KOPT-K1 (cell line): ENCODE measurements at regions not wholly inside any gene's neighbourhood (a gene's known extent, or its start where the extent isn't known, plus 50 kb on each side); places are given as distances from the start of the nearest gene placed in this dataset.
"Not testable (repeated sequence)": the region's sequence is repeated elsewhere in the genome, so short reads cannot be mapped to it uniquely, and the experiment has no call there.

Experiments
- H3K27ac ChIP-seq: fragments of 200-600 bp; sonication (generic); 2 replicates; pipeline ENCODE4 v1.5.1; 2016; ENCODE audit warnings: antibody characterized with exemption, mild to moderate bottlenecking, low read depth, low read length; ENCODE audit not compliant: poor library complexity, severe bottlenecking
- H3K36me3 ChIP-seq: fragments of 200-600 bp; sonication (generic); 2 replicates; pipeline ENCODE4 v1.5.1; 2017; ENCODE audit warnings: antibody characterized with exemption, mild to moderate bottlenecking, low read length, moderate library complexity; ENCODE audit not compliant: insufficient read depth
- H3K9me3 ChIP-seq: fragments of 200-600 bp; sonication (generic); 2 replicates; pipeline ENCODE4 v1.5.1; 2017; ENCODE audit warnings: antibody characterized with exemption, low read length, mild to moderate bottlenecking; ENCODE audit not compliant: insufficient read depth, poor library complexity, severe bottlenecking

DNA sequence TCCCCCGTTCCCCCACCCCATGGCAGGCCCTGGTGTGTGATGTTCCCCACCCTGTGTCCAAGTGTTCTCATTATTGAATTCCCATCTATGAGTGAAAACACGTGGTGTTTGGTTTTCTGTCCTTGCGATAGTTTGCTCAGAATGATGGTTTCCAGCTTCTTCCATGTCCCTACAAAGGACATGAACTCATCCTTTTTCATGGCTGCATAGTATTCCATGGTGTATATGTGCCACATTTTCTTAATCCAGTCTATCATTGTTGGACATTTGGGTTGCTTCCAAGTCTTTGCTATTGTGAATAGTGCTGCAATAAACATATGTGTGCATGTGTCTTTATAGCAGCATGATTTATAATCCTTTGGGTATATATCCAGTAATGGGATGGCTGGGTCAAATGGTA is 135.0 kb upstream of the CCND2 start:
- not testable (repeated sequence) for H3K27ac ChIP-seq, H3K9me3 ChIP-seq, H3K36me3 ChIP-seq

DNA sequence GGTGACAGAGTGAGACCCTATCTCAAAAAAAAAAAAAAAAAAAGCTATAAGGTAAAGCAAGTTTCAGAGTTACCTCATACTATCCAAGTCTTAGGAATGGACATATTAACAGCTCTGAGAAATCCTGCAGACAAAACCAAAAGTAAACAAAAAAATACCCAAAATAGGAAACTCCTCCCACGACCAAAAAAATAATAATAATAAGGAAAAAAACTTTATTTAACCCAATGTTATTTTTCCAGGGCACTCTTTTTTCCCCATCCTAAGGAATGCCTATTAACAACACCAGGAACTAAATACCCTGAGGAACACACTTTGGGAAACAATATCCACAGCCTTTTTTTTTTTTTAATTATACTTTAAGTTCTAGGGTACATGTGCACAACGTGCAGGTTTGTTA is 135.5 kb upstream of the CCND2 start:
- no peak overlapping the region for H3K27ac ChIP-seq
- no peaks in the 10 kb centered on the region for H3K9me3 ChIP-seq
- H3K36me3 ChIP-seq, result no peaks in the 10 kb centered on the region

DNA sequence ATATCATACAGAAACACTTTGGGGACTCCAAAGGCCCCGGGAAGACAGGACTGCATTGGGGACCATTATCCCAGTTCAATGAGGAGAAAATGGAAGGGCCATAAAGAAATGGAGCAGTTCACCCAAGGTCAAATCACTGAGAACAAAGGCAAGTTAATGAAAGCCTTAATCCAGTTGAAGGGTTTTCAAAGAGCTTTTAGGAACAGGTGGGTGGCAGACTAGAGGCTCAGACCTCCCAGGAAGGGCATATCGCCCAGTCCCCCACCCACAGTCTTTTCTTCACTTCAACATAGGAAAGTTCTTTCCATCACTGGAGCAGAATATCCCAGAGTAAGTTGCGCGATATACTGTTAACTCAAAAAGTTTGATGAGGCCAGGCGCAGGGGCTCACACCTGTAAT is 136.1 kb upstream of the CCND2 start:
- H3K9me3 ChIP-seq, result no peaks in the 10 kb centered on the region
- H3K36me3 ChIP-seq, result no peaks in the 10 kb centered on the region
- H3K27ac ChIP-seq, result no peak overlapping the region

DNA sequence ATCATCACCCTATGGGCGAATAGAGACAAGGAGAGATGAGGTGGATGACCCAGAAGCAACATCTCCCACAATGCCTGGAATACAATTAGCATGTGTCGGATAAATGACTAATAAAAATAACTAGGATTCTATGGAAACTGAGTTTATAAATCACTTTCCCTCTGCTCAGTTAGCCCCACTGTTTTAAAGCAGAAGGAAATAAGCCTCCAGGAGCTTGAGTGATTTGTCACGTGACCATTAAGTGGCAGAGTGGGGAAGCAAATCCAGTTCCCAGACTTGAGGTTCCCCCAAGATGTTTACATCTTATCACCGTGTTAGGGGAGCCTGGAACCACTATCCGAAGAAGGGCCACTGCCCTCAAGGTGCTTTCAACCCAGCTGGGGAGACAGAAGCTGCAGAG is 136.5 kb upstream of the CCND2 start:
- Histone ChIP-seq H3K36me3 (no peaks in the 10 kb centered on the region), H3K27ac (no peak overlapping the region), H3K9me3 (no peaks in the 10 kb centered on the region)

DNA sequence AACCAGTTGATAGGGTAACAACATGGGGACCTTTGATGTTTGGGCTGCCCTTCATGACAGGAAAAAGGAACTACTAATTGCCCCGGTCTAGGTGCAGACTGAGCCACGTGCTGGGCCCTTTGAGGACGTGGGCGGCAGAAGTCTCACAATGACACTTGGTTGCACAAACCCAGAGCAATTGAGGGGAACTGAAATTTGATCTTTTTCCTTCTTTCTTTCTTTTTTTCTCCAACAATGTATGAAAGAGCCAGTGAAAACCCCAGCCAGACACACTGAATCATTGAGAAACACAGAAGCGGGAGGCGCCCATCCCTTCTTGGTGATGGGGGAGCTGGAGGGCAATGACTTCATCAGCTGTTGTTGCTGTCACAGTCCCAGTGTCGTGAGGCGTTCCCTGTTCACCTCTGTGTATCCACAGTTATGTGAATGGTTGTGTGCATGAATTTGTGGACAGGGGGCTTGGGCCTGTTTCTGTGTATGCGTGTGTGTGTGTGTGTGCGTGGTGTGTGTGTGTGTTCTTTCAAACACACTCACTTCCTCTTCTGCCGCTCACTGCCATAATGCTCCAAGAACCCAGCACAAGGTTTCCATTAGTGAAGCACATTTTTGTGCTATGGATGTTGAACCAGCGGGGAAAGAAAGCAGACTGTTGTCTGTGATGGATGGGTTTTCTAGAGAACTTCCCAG is 137.5 kb upstream of the CCND2 start:
- no peaks in the 10 kb centered on the region for H3K9me3 ChIP-seq
- H3K36me3 ChIP-seq, result no peaks in the 10 kb centered on the region
- H3K27ac ChIP-seq, result no peak overlapping the region

DNA sequence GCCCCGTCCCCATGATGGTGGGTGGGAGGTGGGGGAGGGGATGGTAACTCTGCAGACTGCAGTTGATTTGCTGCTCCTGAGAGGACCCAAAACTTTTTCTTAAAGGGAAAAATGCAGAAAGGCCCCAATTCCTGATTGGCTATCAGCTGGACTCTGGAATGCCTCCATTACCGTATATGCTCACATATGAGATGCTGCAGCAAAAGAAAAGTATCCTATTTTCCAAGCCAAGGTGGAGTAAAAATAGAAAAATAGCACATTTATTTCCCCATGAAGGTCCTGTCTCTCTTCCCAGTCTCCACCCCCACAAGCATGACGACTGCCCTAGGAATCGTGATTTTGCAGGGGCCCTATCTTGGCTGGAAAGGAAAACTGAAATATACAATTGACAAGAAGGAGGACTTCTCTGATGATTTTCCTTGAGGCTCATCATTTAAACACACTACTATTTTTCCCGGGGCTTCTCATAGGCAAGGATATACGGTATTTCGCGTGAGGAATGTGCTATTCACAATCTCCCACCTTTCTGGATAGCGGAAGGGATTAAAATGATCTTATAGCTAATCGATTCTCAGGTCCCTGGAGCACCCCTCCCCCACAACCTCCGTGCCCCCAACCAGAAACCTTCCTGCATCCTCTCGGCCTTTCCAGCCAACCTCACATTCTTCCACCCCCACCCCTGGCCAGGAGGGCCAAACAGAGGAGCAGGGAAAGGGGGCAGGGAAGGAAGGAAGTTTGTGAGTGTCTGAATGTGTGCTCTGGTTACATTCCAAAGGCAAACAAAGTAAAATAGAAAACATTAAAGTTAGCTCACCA is 138.9 kb upstream of the CCND2 start:
- no peak overlapping the region for H3K27ac ChIP-seq
- H3K9me3 ChIP-seq, result no peaks in the 10 kb centered on the region
- no peaks in the 10 kb centered on the region for H3K36me3 ChIP-seq

DNA sequence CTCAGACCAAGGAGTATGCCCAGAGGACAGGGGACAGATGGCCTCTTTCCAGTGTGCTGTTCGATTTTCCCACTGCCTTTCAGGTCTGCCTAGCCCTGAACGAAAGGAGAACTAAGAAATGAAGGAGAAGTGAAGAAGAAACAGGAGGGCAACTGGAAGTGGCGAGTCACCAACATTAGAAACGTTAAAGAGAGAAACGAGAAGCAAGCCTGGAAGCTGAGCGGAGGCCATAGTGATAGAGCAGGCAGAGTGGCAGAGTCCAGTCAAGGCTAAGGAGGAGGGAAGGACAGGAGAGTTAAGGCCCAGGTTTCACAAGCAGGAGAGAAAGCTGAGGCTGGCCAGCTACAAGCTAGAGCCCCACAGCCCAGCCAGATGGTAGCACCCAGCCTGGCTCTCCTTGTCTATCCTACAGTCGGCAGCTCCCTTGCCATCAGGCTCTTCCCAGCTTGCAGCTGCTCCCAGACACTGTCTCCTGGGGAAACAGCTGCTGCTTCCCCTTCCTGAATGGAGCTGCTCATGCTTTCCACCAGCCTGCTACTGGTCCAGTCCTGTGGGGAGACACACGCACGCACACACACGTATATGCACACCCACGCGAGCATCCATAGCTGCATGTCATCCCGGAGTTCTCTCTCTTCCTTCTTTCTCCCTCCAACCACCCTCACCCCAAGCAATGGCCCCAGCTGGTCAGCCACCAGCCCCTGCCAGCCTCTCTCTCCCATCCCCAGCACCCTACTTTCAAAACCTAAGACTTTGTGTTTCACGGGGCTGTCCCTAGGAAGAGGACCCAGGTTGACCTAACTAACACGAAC is 139.7 kb upstream of the CCND2 start:
- H3K27ac ChIP-seq, result no peak overlapping the region

DNA sequence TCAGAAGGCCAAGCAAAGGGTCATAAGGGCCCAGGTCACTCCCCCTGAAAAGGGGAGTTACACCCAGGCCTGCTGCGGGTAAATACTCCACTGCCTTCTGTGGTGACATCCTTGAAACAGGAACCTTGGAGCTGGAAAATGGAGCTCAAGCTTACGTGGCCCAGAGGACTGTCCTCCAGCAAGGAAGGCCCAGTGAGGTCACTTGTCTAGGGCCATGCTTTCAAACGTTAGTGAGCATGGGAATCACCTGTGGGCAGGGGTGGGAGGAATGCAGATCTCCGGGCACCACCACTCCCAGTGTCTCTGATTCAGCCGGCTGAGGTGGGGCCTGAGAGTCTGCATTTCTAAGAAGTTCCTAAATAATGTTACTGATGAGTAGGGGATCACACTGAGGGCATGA is 140.5 kb upstream of the CCND2 start:
- H3K9me3 ChIP-seq, result no peaks in the 10 kb centered on the region
- H3K27ac ChIP-seq, result no peak overlapping the region
- H3K36me3 ChIP-seq, result no peaks in the 10 kb centered on the region

More for the DNA sequence above, 139.7 kb upstream of the CCND2 start:
- H3K9me3 ChIP-seq, result no peaks in the 10 kb centered on the region
- H3K36me3 ChIP-seq, result no peaks in the 10 kb centered on the region

DNA sequence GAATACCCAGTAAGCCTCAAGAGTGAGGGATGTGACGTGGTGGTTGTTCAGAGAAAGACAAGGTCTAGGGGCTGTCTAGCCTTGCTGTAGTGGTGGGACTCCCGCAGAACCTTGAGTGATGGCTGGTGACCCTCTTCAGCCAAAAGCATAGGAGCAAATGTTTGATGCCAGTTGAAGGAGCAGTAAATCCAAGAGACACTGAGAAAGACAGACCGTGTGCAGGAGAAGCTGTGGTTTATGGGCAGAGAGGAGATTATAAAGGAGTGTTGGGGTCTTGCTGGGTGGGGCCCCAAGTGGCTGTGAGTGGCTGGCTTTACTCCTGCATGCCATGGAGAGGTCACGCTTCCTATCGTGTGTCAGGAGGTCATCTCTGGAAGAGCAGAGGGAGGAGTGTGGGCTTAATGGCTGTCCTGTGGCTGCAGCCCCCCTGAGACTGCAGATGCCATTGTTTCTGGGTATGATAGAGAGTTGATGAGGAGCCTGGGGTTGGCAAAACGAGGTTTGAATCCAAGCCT is 152.0 kb upstream of the CCND2 start:
- no peak overlapping the region for H3K27ac ChIP-seq
- no peaks in the 10 kb centered on the region for H3K9me3 ChIP-seq
- H3K36me3 ChIP-seq, result no peaks in the 10 kb centered on the region

DNA sequence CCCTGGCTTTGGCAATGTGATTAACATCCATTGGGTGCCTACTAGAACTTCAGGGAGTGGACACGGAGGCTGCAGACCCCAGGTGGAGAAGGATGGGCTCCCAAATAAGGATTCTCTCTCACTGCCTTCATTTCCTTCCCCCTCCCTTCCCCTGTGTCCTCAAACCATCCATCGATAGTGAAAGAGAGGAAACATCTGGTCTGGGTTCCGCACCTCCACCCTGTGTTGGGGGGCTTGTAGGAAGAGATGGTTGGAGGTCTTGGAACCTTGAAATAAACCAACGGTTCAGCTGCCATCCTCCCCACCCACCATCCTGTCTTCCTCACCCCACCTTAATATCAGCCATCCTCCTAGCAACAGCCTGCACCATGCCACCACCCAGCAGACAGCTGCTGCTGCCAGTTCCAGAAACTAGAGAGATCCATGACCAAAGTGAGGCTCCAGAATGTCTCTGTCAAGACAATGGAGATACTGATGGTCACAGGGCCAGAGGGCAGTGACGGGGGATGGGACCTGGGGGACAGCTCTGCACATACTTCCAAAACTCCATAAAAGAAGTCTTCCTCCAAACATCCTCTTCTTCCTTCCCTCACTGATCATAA is 153.1 kb upstream of the CCND2 start:
- no peak overlapping the region for H3K27ac ChIP-seq
- no peaks in the 10 kb centered on the region for H3K36me3 ChIP-seq
- H3K9me3 ChIP-seq, result no peaks in the 10 kb centered on the region

DNA sequence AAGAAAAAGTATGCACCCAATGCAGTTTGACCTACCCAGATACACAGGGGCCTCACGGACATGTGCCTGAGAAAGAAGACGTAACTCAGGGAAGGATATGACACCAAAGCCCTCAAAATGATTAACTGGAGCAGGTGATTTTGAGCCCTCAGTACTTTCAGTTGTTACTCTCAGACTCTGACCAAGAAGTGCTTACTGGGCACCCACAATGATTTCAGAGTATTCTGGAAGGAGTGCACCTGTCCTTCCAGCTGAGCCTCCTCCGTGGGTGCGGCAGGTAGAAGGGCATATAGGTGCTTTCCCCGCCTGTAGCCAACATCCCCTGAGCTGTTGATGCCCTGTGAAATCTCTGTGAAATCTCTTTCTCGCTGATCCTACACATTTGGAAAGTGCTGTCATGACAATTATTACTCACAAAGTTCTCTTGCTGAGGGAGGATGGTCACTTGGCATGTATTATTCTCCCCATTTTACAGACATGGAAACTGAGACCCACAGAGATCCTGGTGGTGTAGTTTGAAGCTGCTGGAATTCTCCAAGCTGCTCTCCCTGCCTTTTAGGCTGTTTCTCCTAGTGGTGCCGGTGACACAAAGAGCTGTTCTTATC is 154.3 kb upstream of the CCND2 start:
- H3K27ac ChIP-seq, result no peak overlapping the region
- no peaks in the 10 kb centered on the region for H3K36me3 ChIP-seq

DNA sequence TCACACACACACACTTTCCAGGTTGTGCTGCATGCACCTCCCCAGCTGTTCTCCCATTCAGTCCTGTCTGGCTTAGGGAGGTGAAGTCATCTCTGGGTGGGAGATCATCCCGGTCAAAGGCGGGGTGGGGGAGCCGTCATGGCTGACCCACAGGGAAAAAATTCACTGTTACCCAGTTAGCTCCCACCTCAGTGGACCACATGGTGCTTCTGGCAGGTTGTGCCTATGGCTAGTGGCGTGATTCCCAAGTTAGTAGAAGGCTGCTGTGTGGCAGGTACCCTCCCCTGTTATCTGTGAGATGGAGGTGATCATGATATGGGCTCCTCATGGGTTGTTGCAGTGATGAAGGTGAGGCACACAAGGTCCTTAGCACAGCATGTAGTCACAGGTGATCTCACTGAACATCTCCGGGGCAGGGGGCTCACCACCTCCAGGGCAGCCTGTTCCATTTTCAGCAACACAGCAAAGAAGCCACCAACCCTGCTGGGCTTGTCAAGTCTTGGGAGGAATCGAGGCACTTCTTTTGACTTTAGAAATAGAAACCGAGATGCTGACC is 154.9 kb upstream of the CCND2 start:
- no peak overlapping the region for H3K27ac ChIP-seq
- no peaks in the 10 kb centered on the region for H3K9me3 ChIP-seq
- H3K36me3 ChIP-seq, result no peaks in the 10 kb centered on the region

More for the DNA sequence above, 154.3 kb upstream of the CCND2 start:
- H3K9me3 ChIP-seq, result no peaks in the 10 kb centered on the region

DNA sequence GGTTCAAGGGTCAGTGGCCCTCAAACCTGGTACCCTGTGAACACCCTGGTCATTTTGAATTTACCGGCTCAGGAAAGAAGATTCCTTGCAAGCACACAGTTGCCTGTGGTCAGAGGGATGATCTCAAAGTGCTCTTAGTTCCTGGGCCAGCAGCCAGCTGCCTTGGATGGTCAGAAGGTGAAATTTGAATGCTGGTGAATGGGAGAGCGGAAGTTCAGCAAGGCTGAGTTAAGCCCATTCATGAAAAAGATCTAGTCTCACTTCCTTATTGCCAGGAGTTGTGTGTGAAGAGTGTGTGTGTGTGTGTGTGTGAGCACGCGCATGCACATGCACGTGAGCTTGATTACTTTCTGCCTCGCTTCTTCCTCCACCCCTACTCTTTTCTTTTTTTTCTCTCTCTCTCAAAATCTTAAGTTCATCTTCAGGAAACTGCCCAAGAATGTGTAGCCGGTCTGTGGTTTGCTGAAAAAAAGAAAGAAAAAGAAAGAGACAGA is 155.5 kb upstream of the CCND2 start:
- no peaks in the 10 kb centered on the region for H3K9me3 ChIP-seq
- H3K36me3 ChIP-seq, result no peaks in the 10 kb centered on the region
- no peak overlapping the region for H3K27ac ChIP-seq

DNA sequence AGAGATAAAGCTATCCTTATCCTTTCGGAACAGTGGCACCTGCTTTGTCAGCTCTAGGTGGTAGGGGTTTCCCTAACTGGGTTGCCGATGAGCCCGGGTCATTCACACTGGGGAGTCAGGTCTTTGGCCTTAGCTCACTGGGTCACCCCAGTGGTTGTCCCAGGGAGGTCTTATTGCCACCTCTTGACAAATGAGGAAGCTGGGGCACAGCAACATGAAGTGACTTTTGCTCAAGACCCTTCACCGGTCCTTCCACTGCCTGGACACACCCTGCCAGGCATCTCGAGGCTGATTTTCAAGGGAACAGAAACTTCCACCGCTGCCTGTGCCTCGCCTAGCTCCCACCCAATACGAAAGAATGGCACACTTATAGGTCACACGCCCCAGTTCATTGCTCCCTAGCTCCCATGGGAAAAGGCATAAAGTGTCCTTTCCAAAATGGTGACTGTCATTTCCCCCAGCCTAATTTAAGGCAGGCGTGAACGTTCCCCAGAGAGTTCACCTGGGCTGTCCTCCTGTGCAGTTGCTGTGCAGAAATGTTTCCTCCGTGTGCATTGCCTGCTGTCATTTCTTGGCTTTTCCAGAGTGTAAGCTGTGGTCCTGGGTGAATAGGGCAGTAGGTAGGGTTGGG is 156.1 kb upstream of the CCND2 start:
- no peak overlapping the region for H3K27ac ChIP-seq
- H3K36me3 ChIP-seq, result no peaks in the 10 kb centered on the region
- H3K9me3 ChIP-seq, result no peaks in the 10 kb centered on the region
